ENCODE measurements at regions not wholly inside any gene's neighbourhood (a gene's known extent, or its start where the extent isn't known, plus 50 kb on each side); places are given as distances from the start of the nearest gene placed in this dataset.

DNA sequence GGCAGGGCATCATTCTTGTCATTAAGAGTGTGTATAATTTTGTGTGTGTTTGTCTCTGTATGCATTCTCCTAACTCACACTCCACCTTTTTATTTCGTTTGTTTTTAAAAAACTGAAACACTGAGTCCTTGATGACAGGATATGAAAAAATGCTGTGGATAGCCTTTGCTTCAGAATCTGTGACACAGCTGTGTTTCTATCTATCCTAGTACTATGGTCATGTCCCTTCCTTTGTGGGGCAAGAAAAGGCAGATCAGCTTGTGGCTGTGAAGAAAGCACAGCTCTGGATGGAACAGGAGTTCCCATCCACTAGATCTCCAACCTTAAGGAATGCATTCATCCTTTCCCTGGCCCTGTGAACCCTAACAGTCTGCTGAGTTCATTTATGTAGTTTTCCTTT is 60.3 kb downstream of the OTOL1 start:
- TF ChIP-seq CTCF (conservative IDR thresholded peaks at IDR 0.05 in 1 of 2, IDR thresholded peaks at IDR 0.05 in 1 of 2; ENCODE audit: low read depth in 1 of 2, low read length in 2 of 2) (no peak), EZH2 (IDR thresholded peaks at IDR 0.05; ENCODE audit: low read length, missing control alignments) (no peak)
